Endothelial cell (in vitro differentiated cells): ENCODE measurements at regions not wholly inside any gene's neighbourhood (a gene's known extent, or its start where the extent isn't known, plus 50 kb on each side); places are given as distances from the start of the nearest gene placed in this dataset.

Experiments
- DNase-seq: peaks from one replicate; pipeline ENCODE4 v3.0.0; 2021; ENCODE audit warnings: low spot score
- H3K27ac Mint-ChIP-seq: one replicate; pipeline ENCODE4 v1.8.0; 2021; ENCODE audit warnings: mixed read lengths, inconsistent platforms; ENCODE audit not compliant: unreplicated experiment
- H3K27me3 Mint-ChIP-seq: one replicate; pipeline ENCODE4 v1.8.0; 2021; ENCODE audit warnings: mild to moderate bottlenecking, moderate library complexity, mixed read lengths, inconsistent platforms; ENCODE audit not compliant: unreplicated experiment
- H3K36me3 Mint-ChIP-seq: one replicate; pipeline ENCODE4 v1.8.0; 2021; ENCODE audit warnings: mild to moderate bottlenecking, low read depth, mixed read lengths, inconsistent platforms; ENCODE audit not compliant: unreplicated experiment
- H3K4me1 Mint-ChIP-seq: one replicate; pipeline ENCODE4 v1.8.0; 2021; ENCODE audit warnings: mild to moderate bottlenecking, mixed read lengths, inconsistent platforms; ENCODE audit not compliant: unreplicated experiment
- H3K4me3 Mint-ChIP-seq: one replicate; pipeline ENCODE4 v1.8.0; 2021; ENCODE audit warnings: mild to moderate bottlenecking, mixed read lengths, inconsistent platforms; ENCODE audit not compliant: unreplicated experiment
- H3K9me3 Mint-ChIP-seq: one replicate; pipeline ENCODE4 v1.8.0; 2021; ENCODE audit warnings: mixed read lengths, inconsistent platforms; ENCODE audit not compliant: unreplicated experiment
- CTCF ChIP-seq: fragments of 200-600 bp; sonication (generic); IDR thresholded peaks from one replicate; pipeline ENCODE4 v1.5.0; 2021; ENCODE audit warnings: antibody characterized with exemption; ENCODE audit not compliant: unreplicated experiment

- Mint-ChIP-seq H3K36me3 (no peaks in the 10 kb centered on the region), H3K4me3 (no peak overlapping the region), H3K27ac (no peak overlapping the region), H3K27me3 (no peaks in the 10 kb centered on the region), H3K4me1 (no peaks in the 10 kb centered on the region), H3K9me3 (no peaks in the 10 kb centered on the region)
- DNase-seq, result no peak
- no peak for TF ChIP-seq CTCF
These were observed 154.6 kb upstream of the TSHZ2 start for GRCh38 chr20:52817511-52817910.

- Mint-ChIP-seq H3K27me3 (no peaks in the 10 kb centered on the region), H3K27ac (no peak overlapping the region), H3K4me1 (peaks cover 16% of the 10 kb centered on the region), H3K4me3 (no peak overlapping the region), H3K9me3 (no peaks in the 10 kb centered on the region), H3K36me3 (no peaks in the 10 kb centered on the region)
- no peak for DNase-seq
- no peak for TF ChIP-seq CTCF
These were observed 157.8 kb upstream of the TSHZ2 start for GRCh38 chr20:52814371-52814770.

GRCh38 chr20:52812231-52812847, 159.8 kb upstream of the TSHZ2 start:
- H3K36me3 Mint-ChIP-seq, result no peaks in the 10 kb centered on the region
- peaks cover 26% of the 10 kb centered on the region for H3K4me1 Mint-ChIP-seq
- H3K9me3 Mint-ChIP-seq, result no peaks in the 10 kb centered on the region
- no peaks in the 10 kb centered on the region for H3K27me3 Mint-ChIP-seq
- no peak overlapping the region for H3K27ac Mint-ChIP-seq
- H3K4me3 Mint-ChIP-seq, result no peak overlapping the region
- no peak for TF ChIP-seq CTCF
- DNase-seq, result no peak

- H3K27me3 Mint-ChIP-seq, result no peaks in the 10 kb centered on the region
- TF ChIP-seq CTCF, result no peak
- H3K27ac Mint-ChIP-seq, result no peak overlapping the region
- H3K36me3 Mint-ChIP-seq, result no peaks in the 10 kb centered on the region
- DNase-seq, result no peak
- H3K4me3 Mint-ChIP-seq, result no peak overlapping the region
- H3K4me1 Mint-ChIP-seq, result peaks cover 26% of the 10 kb centered on the region
- H3K9me3 Mint-ChIP-seq, result no peaks in the 10 kb centered on the region
These were observed 163.2 kb upstream of the TSHZ2 start for GRCh38 chr20:52809003-52809402.

GRCh38 chr20:52806918-52807317, 165.2 kb upstream of the TSHZ2 start:
- Mint-ChIP-seq H3K4me1 (peaks cover 26% of the 10 kb centered on the region), H3K27me3 (no peaks in the 10 kb centered on the region), H3K4me3 (no peak overlapping the region), H3K27ac (no peak overlapping the region), H3K36me3 (no peaks in the 10 kb centered on the region), H3K9me3 (no peaks in the 10 kb centered on the region)
- DNase-seq, result no peak
- TF ChIP-seq CTCF, result no peak
